CD4-positive, alpha-beta T cell (primary cell): ENCODE measurements at regions not wholly inside any gene's neighbourhood (a gene's known extent, or its start where the extent isn't known, plus 50 kb on each side); places are given as distances from the start of the nearest gene placed in this dataset.

Source experiments
- ATAC-seq: fragments of 200-7000 bp; cut with Tn5 transposase; one replicate; pipeline ENCODE4 v1.10.0; 2022; ENCODE audit warnings: mild to moderate bottlenecking; ENCODE audit not compliant: poor library complexity
- CTCF ChIA-PET: fragments of 350-600 bp; sonication (Branson Sonifier 250); formaldehyde crosslinking; loops from one replicate; lab custom pipeline; 2021; ENCODE audit warnings: antibody characterized with exemption, inconsistent platforms; lab: Charles Lee
- POLR2A ChIA-PET: fragments of 350-600 bp; sonication (Branson Sonifier 250); formaldehyde crosslinking; loops from one replicate; lab custom pipeline; 2021; ENCODE audit warnings: antibody characterized with exemption, inconsistent platforms; lab: Charles Lee
- DNase-seq, 14 experiments: peaks; one replicate each; pipeline ENCODE4 v3.0.0-alpha.2; 2013 to 2020; ENCODE audit warnings: mixed read lengths in 2 of 14
- H3K27ac ChIP-seq, 2 donors: one replicate each; pipeline versions ENCODE4 v1.5.1 to v1.7.0; 2013; ENCODE audit warnings: low read length in 2 of 2, low read depth in 1 of 2, mild to moderate bottlenecking in 1 of 2
- H3K27me3 ChIP-seq, 2 experiments: 1 replicate in 1 of 2; 2 replicates in 1 of 2; pipeline versions ENCODE4 v1.6.1 to v1.7.0; 2013; ENCODE audit warnings: low read length in 2 of 2, control low read depth in 1 of 2, mild to moderate bottlenecking in 1 of 2, moderate library complexity in 1 of 2; ENCODE audit not compliant: insufficient read depth in 2 of 2, control insufficient read depth in 1 of 2
- H3K36me3 ChIP-seq: one replicate; pipeline ENCODE4 v1.6.1; 2013; ENCODE audit warnings: low read length, control low read depth; ENCODE audit not compliant: insufficient read depth
- H3K4me1 ChIP-seq: one replicate; pipeline ENCODE4 v1.6.1; 2013; ENCODE audit warnings: low read length, control low read depth; ENCODE audit not compliant: insufficient read depth
- H3K4me3 ChIP-seq: one replicate; pipeline ENCODE4 v1.5.1; 2013; ENCODE audit warnings: mild to moderate bottlenecking, low read length, moderate library complexity
- H3K9me3 ChIP-seq, 2 experiments: 1 replicate in 1 of 2; 2 replicates in 1 of 2; pipeline versions ENCODE4 v1.6.1 to v1.7.0; 2013; ENCODE audit warnings: low read length in 2 of 2, mild to moderate bottlenecking in 2 of 2, control low read depth in 1 of 2, moderate library complexity in 1 of 2; ENCODE audit not compliant: control insufficient read depth in 1 of 2, insufficient read depth in 1 of 2
- H3K27ac Mint-ChIP-seq: one replicate; pipeline ENCODE4 v1.8.0; 2020; ENCODE audit warnings: mixed read lengths
- H3K27me3 Mint-ChIP-seq: one replicate; pipeline ENCODE4 v1.8.0; 2021; ENCODE audit warnings: mixed read lengths
- H3K36me3 Mint-ChIP-seq: one replicate; pipeline ENCODE4 v1.8.0; 2021; ENCODE audit warnings: low read depth, mixed read lengths
- H3K4me1 Mint-ChIP-seq: one replicate; pipeline ENCODE4 v1.8.0; 2021; ENCODE audit warnings: low read depth, mixed read lengths
- H3K4me3 Mint-ChIP-seq: one replicate; pipeline ENCODE4 v1.8.0; 2020; ENCODE audit warnings: mild to moderate bottlenecking, mixed read lengths
- H3K9me3 Mint-ChIP-seq: one replicate; pipeline ENCODE4 v1.8.0; 2020; ENCODE audit warnings: mixed read lengths
- CTCF ChIP-seq: fragments of 200-600 bp; IDR thresholded peaks from one replicate; pipeline ENCODE4 v1.8.0; 2022; ENCODE audit warnings: antibody characterized with exemption, mild to moderate bottlenecking
- intact Hi-C, 2 experiments: fragments of 100-400 bp; cut with DNase I in 1 of 2; cut with micrococcal nuclease in 1 of 2; formaldehyde crosslinking; loops; one replicate each; pipeline versions ENCODE4 v1.15.1 to v1.9.0; 2023 to 2025; cut with DNase I, micrococcal nuclease

- DNase-seq (no peak), ATAC-seq (no peak)
- H3K27me3 ChIP-seq = no peaks in the 10 kb centered on the region
- H3K36me3 ChIP-seq = no peaks in the 10 kb centered on the region
- no peaks in the 10 kb centered on the region for H3K36me3 Mint-ChIP-seq
- H3K4me3 Mint-ChIP-seq = no peak overlapping the region
- ChIA-PET CTCF (no interaction called here), POLR2A (no interaction called here)
- H3K27ac Mint-ChIP-seq = no peak overlapping the region
- no peak for TF ChIP-seq CTCF
- H3K27ac ChIP-seq = no peak overlapping the region
- H3K4me1 Mint-ChIP-seq = no peaks in the 10 kb centered on the region
- no peaks in the 10 kb centered on the region for H3K4me1 ChIP-seq
- H3K9me3 ChIP-seq = no peaks in the 10 kb centered on the region
- H3K27me3 Mint-ChIP-seq = no peaks in the 10 kb centered on the region
- no peak overlapping the region for H3K4me3 ChIP-seq
- intact Hi-C loops = no loop called here
- H3K9me3 Mint-ChIP-seq = no peaks in the 10 kb centered on the region
These were observed 80.0 kb downstream of the CENPW start for GRCh38 chr6:126419901-126420300.

- Histone ChIP-seq H3K4me3 (no peak overlapping the region), H3K27me3 (no peaks in the 10 kb centered on the region), H3K27ac (no peak overlapping the region), H3K4me1 (no peaks in the 10 kb centered on the region), H3K36me3 (no peaks in the 10 kb centered on the region), H3K9me3 (no peaks in the 10 kb centered on the region)
- H3K4me3 Mint-ChIP-seq = no peak overlapping the region
- POLR2A ChIA-PET = no interaction called here
- H3K9me3 Mint-ChIP-seq = no peaks in the 10 kb centered on the region
- DNase-seq = no peak
- no peaks in the 10 kb centered on the region for H3K4me1 Mint-ChIP-seq
- no peaks in the 10 kb centered on the region for H3K27me3 Mint-ChIP-seq
- intact Hi-C loops = no loop called here
- no peaks in the 10 kb centered on the region for H3K36me3 Mint-ChIP-seq
- H3K27ac Mint-ChIP-seq = no peak overlapping the region
- CTCF ChIA-PET = no interaction called here
- TF ChIP-seq CTCF = no peak
- ATAC-seq = no peak
These were observed 83.0 kb downstream of the CENPW start for GRCh38 chr6:126422912-126423311.

GRCh38 chr6:126427713-126428112 lies 87.8 kb downstream of the CENPW start:
- TF ChIP-seq CTCF = no peak
- intact Hi-C loops = no loop called here

More at GRCh38 chr6:126427713-126428112, 87.8 kb downstream of the CENPW start:
- DNase-seq (no peak), ATAC-seq (no peak)
- no peaks in the 10 kb centered on the region for H3K9me3 Mint-ChIP-seq
- no peak overlapping the region for H3K4me3 Mint-ChIP-seq
- no peak overlapping the region for H3K27ac ChIP-seq
- no peaks in the 10 kb centered on the region for H3K4me1 ChIP-seq
- no peak overlapping the region for H3K4me3 ChIP-seq
- no peaks in the 10 kb centered on the region for H3K9me3 ChIP-seq
- H3K27me3 ChIP-seq = no peaks in the 10 kb centered on the region
- H3K4me1 Mint-ChIP-seq = no peaks in the 10 kb centered on the region
- no peak overlapping the region for H3K27ac Mint-ChIP-seq
- no peaks in the 10 kb centered on the region for H3K36me3 ChIP-seq
- H3K36me3 Mint-ChIP-seq = no peaks in the 10 kb centered on the region
- H3K27me3 Mint-ChIP-seq = no peaks in the 10 kb centered on the region
- ChIA-PET CTCF (no interaction called here), POLR2A (no interaction called here)
